DOHH2 (cell line): ENCODE measurements at regions not wholly inside any gene's neighbourhood (a gene's known extent, or its start where the extent isn't known, plus 50 kb on each side); places are given as distances from the start of the nearest gene placed in this dataset.

ENCODE experiments used
- H3F3A ChIP-seq: fragments of 200-600 bp; sonication (generic), shearing (Covaris generic); 2 replicates; pipeline ENCODE4 v1.6.0; 2016; ENCODE audit warnings: antibody characterized with exemption, mild to moderate bottlenecking; ENCODE audit not compliant: control insufficient read depth, insufficient read depth
- H3K27ac ChIP-seq: fragments of 200-600 bp; sonication (generic); 2 replicates; pipeline ENCODE4 v1.5.1; 2014; ENCODE audit warnings: low read depth, mild to moderate bottlenecking, low read length, moderate library complexity
- H3K27me3 ChIP-seq: fragments of 200-600 bp; sonication (generic); 2 replicates; pipeline ENCODE4 v1.6.1; 2014; ENCODE audit warnings: mild to moderate bottlenecking, low read length, mixed read lengths; ENCODE audit not compliant: control insufficient read depth
- H3K36me3 ChIP-seq: fragments of 200-600 bp; sonication (generic); 2 replicates; pipeline ENCODE4 v1.6.1; 2014; ENCODE audit warnings: mild to moderate bottlenecking, low read length, moderate library complexity, mixed read lengths; ENCODE audit not compliant: control insufficient read depth
- H3K4me1 ChIP-seq: fragments of 200-600 bp; sonication (generic); 2 replicates; pipeline ENCODE4 v1.6.1; 2014; ENCODE audit warnings: mild to moderate bottlenecking, low read length, mixed read lengths; ENCODE audit not compliant: control insufficient read depth
- H3K4me2 ChIP-seq: fragments of 200-600 bp; sonication (generic); 2 replicates; pipeline ENCODE4 v1.6.0; 2014; ENCODE audit warnings: mild to moderate bottlenecking, low read length, moderate library complexity
- H3K4me3 ChIP-seq: fragments of 200-600 bp; sonication (generic); 2 replicates; pipeline ENCODE4 v1.5.1; 2014; ENCODE audit warnings: mild to moderate bottlenecking, low read length, mixed read lengths
- H3K79me2 ChIP-seq: fragments of 200-600 bp; sonication (generic); 2 replicates; pipeline ENCODE4 v1.6.1; 2014; ENCODE audit warnings: mild to moderate bottlenecking, low read length, mixed read lengths; ENCODE audit not compliant: control insufficient read depth
- H3K9me2 ChIP-seq: fragments of 200-600 bp; sonication (generic); replicated peaks from 2 replicates; pipeline ENCODE4 v1.6.1; 2014; ENCODE audit warnings: mild to moderate bottlenecking, low read length, mixed read lengths; ENCODE audit not compliant: control insufficient read depth
- H3K9me3 ChIP-seq: fragments of 200-600 bp; sonication (generic); 2 replicates; pipeline ENCODE4 v1.6.1; 2014; ENCODE audit warnings: antibody characterized with exemption, low read length, mixed read lengths; ENCODE audit not compliant: control insufficient read depth, insufficient read depth
- H4K20me1 ChIP-seq: fragments of 200-600 bp; sonication (generic); 2 replicates; pipeline ENCODE4 v1.6.0; 2014; ENCODE audit warnings: low read depth, mild to moderate bottlenecking, antibody characterized with exemption, low read length, moderate library complexity; ENCODE audit not compliant: control insufficient read depth, insufficient read depth
- CTCF ChIP-seq: fragments of 200-600 bp; sonication (generic); IDR thresholded peaks from one replicate; pipeline ENCODE4 v1.5.1; 2014; ENCODE audit warnings: antibody characterized with exemption, mild to moderate bottlenecking, low read depth, low read length; ENCODE audit not compliant: poor library complexity, severe bottlenecking
- EZH2phosphoT487 ChIP-seq: fragments of 200-600 bp; sonication (generic); IDR thresholded peaks from 2 replicates; pipeline ENCODE4 v1.6.1; 2017; ENCODE audit warnings: borderline replicate concordance, mild to moderate bottlenecking, antibody characterized with exemption, low read length, moderate library complexity, mixed read lengths

GRCh38 chr3:104855702-104856101 lies 511.0 kb upstream of the ALCAM start:
- Histone ChIP-seq H3K4me2 (no peak overlapping the region), H3K4me3 (no peak overlapping the region), H3K36me3 (no peaks in the 10 kb centered on the region), H3K27ac (no peak overlapping the region), H3K4me1 (no peaks in the 10 kb centered on the region), H3K27me3 (no peaks in the 10 kb centered on the region), H3K9me3 (no peaks in the 10 kb centered on the region), H3K9me2 (no peaks in the 10 kb centered on the region), H3F3A (no peaks in the 10 kb centered on the region), H4K20me1 (no peaks in the 10 kb centered on the region), H3K79me2 (no peaks in the 10 kb centered on the region)
- TF ChIP-seq CTCF, result no peak
- no peak for TF ChIP-seq EZH2phosphoT487

- Histone ChIP-seq H3F3A (no peaks in the 10 kb centered on the region), H3K79me2 (no peaks in the 10 kb centered on the region), H3K27ac (no peak overlapping the region), H3K9me2 (no peaks in the 10 kb centered on the region), H3K4me3 (no peak overlapping the region), H4K20me1 (no peaks in the 10 kb centered on the region), H3K4me1 (no peaks in the 10 kb centered on the region), H3K9me3 (no peaks in the 10 kb centered on the region), H3K36me3 (no peaks in the 10 kb centered on the region), H3K4me2 (no peak overlapping the region), H3K27me3 (no peaks in the 10 kb centered on the region)
- TF ChIP-seq CTCF (no peak), EZH2phosphoT487 (no peak)
Measured at GRCh38 chr3:104856741-104857140, 510.0 kb upstream of the ALCAM start.

- H3K27ac ChIP-seq, result no peak overlapping the region
- no peaks in the 10 kb centered on the region for H3K9me3 ChIP-seq
- H3K27me3 ChIP-seq, result no peaks in the 10 kb centered on the region
- no peak overlapping the region for H3K4me2 ChIP-seq
- no peak overlapping the region for H3K4me3 ChIP-seq
- no peak for TF ChIP-seq CTCF
- TF ChIP-seq EZH2phosphoT487, result no peak
- H3K9me2 ChIP-seq, result no peaks in the 10 kb centered on the region
- no peaks in the 10 kb centered on the region for H3K36me3 ChIP-seq
- H4K20me1 ChIP-seq, result no peaks in the 10 kb centered on the region
- no peaks in the 10 kb centered on the region for H3K79me2 ChIP-seq
- H3F3A ChIP-seq, result no peaks in the 10 kb centered on the region
- H3K4me1 ChIP-seq, result no peaks in the 10 kb centered on the region
Measured at GRCh38 chr3:104868291-104868690, 498.4 kb upstream of the ALCAM start.

DNA sequence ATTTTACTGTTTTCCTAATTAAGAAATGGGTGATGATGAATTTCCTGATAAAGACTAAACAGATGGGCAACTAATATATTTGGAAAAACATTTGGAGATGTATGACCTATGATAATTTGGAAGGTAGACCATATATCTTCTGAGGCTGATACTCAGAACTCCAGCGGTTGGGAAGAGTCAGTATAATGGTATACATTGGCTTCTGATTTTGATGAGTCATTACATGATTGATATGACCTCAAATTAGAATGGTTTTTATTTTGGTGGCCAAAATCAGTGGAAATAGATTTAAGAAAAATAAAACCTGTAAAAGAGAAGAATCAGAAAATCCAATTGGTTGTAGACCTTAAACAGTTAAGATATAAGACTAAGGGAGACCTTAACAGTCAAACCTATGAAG lies 496.4 kb upstream of the ALCAM start:
- H3K27me3 ChIP-seq, result no peaks in the 10 kb centered on the region
- no peak for TF ChIP-seq EZH2phosphoT487
- no peak for TF ChIP-seq CTCF
- H3K36me3 ChIP-seq, result no peaks in the 10 kb centered on the region
- no peak overlapping the region for H3K27ac ChIP-seq
- no peaks in the 10 kb centered on the region for H3K4me1 ChIP-seq
- H3K9me2 ChIP-seq, result no peaks in the 10 kb centered on the region
- H4K20me1 ChIP-seq, result no peaks in the 10 kb centered on the region
- H3K9me3 ChIP-seq, result no peaks in the 10 kb centered on the region
- H3F3A ChIP-seq, result no peaks in the 10 kb centered on the region
- no peak overlapping the region for H3K4me2 ChIP-seq
- H3K79me2 ChIP-seq, result no peaks in the 10 kb centered on the region
- H3K4me3 ChIP-seq, result no peak overlapping the region
